SK-N-SH (cell line): ENCODE measurements at regions not wholly inside any gene's neighbourhood (a gene's known extent, or its start where the extent isn't known, plus 50 kb on each side); places are given as distances from the start of the nearest gene placed in this dataset.

Source experiments
- EP300 ChIP-seq, 2 experiments: IDR thresholded peaks; 2 replicates each; pipeline versions ENCODE4 v1.4.0 to v1.6.1; 2012; ENCODE audit warnings: borderline replicate concordance in 1 of 2, low read depth in 1 of 2, low read length in 1 of 2
- EZH2phosphoT487 ChIP-seq: fragments of 200-600 bp; sonication (generic); IDR thresholded peaks from 2 replicates; pipeline ENCODE4 v1.6.1; 2017; ENCODE audit warnings: low read depth, mixed run types, mild to moderate bottlenecking, antibody characterized with exemption, moderate library complexity, borderline replicate concordance
- NFIC ChIP-seq: IDR thresholded peaks from 2 replicates; pipeline ENCODE4 v1.4.0; 2012; ENCODE audit warnings: borderline replicate concordance
- TEAD4 ChIP-seq: IDR thresholded peaks from 2 replicates; pipeline ENCODE4 v1.4.0; 2012; ENCODE audit warnings: mild to moderate bottlenecking, borderline replicate concordance; ENCODE audit not compliant: insufficient read depth
- TF ChIP-seq, protein P1 (sequence below): fragments of 200-600 bp; sonication (generic); IDR thresholded peaks from 2 replicates; pipeline ENCODE4 v1.6.1; 2017; ENCODE audit warnings: antibody characterized with exemption, mild to moderate bottlenecking, moderate library complexity
- TF ChIP-seq, protein P2 (sequence below): IDR thresholded peaks from 2 replicates; pipeline ENCODE4; 2012

DNA sequence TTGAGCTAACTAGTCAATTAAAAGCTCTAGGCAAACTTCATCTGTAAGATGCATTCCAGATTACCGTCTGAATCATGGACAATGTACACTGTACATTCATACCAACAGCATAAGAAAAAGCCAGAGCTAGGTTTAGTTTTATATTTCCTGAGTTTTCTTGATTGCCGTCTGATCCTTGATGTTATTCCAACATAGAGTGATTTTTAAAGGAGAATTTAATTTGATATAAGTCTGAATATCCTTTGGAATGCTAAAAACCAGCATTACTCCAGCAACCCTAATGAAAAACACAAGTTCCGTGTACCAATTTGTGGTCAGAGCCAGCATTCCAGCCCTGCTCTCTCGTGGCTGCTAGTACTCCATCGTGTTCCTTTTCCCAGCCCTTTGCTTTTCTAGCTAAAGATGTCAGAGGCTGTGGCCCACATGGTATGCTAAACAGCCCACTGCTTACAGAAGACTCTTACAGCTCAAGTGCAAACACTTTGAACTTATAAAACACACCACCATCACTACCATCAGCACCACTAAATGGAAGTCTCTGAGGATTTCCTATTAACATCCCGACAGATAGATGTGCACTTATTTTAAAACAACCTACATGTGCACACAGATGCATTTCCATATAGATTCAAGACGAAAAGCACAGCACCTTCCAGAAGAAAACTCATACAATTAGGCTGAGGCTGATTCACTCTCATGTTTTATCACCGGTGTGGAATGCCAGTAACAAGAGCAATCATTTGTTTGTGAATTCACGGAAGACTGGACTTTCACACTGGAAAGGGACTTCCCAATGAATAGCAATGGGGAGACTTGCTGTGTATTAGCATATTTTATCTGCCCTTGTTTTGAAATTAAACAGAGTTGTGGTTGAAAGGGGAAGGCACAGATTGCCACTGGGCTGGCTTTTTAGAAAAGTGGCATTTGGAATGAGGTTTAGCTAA is 246.9 kb upstream of the GAS1 start:
- TF ChIP-seq, protein P1, sequence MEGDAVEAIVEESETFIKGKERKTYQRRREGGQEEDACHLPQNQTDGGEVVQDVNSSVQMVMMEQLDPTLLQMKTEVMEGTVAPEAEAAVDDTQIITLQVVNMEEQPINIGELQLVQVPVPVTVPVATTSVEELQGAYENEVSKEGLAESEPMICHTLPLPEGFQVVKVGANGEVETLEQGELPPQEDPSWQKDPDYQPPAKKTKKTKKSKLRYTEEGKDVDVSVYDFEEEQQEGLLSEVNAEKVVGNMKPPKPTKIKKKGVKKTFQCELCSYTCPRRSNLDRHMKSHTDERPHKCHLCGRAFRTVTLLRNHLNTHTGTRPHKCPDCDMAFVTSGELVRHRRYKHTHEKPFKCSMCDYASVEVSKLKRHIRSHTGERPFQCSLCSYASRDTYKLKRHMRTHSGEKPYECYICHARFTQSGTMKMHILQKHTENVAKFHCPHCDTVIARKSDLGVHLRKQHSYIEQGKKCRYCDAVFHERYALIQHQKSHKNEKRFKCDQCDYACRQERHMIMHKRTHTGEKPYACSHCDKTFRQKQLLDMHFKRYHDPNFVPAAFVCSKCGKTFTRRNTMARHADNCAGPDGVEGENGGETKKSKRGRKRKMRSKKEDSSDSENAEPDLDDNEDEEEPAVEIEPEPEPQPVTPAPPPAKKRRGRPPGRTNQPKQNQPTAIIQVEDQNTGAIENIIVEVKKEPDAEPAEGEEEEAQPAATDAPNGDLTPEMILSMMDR: no peak
- TF ChIP-seq NFIC (peak; percentile 68; the same call in 1 of the 2 replicates), EP300 (IDR thresholded peaks at IDR 0.05; ENCODE audit: borderline replicate concordance in 1 of 2, low read depth in 1 of 2, low read length in 1 of 2) (peak; percentile 61 to 85), TEAD4 (peak; percentile 92), EZH2phosphoT487 (no peak)
- TF ChIP-seq, protein P2, sequence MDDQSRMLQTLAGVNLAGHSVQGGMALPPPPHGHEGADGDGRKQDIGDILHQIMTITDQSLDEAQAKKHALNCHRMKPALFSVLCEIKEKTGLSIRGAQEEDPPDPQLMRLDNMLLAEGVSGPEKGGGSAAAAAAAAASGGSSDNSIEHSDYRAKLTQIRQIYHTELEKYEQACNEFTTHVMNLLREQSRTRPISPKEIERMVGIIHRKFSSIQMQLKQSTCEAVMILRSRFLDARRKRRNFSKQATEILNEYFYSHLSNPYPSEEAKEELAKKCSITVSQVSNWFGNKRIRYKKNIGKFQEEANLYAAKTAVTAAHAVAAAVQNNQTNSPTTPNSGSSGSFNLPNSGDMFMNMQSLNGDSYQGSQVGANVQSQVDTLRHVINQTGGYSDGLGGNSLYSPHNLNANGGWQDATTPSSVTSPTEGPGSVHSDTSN: peak; percentile 67
